A549 (cell line): ENCODE measurements at regions not wholly inside any gene's neighbourhood (a gene's known extent, or its start where the extent isn't known, plus 50 kb on each side); places are given as distances from the start of the nearest gene placed in this dataset.
"Not testable (repeated sequence)": the region's sequence is repeated elsewhere in the genome, so short reads cannot be mapped to it uniquely, and the experiment has no call there.

Experiments used
- ATAC-seq, 2 experiments: fragments of 200-7000 bp in 1 of 2; fragments of >200 bp in 1 of 2; cut with Nextera tagmentation in 1 of 2; cut with Tn5 transposase in 1 of 2; 3 replicates each; pipeline versions ENCODE4 v1.8.0 to v1.9.1; 2018 to 2020; ENCODE audit warnings: mild to moderate bottlenecking in 1 of 2, moderate library complexity in 1 of 2
- CTCF ChIA-PET: fragments of 300-600 bp; sonication (Branson Sonifier 250); formaldehyde crosslinking; extraction: SDS; loops from one replicate; lab custom pipeline; 2021; ENCODE audit warnings: antibody characterized with exemption, inconsistent platforms; lab: Yijun Ruan, JAX
- POLR2A ChIA-PET: fragments of 350-600 bp; formaldehyde crosslinking; extraction: SDS; loops from one replicate; lab custom pipeline; 2021; ENCODE audit warnings: antibody characterized with exemption, inconsistent platforms; lab: Yijun Ruan, JAX
- DNase-seq, 2 experiments: peaks; one replicate each; pipeline versions ENCODE4 v3.0.0 to v3.0.0-alpha.2; 2011 to 2016; ENCODE audit warnings: low read depth in 1 of 2, low spot score in 1 of 2
- FAIRE-seq: peaks from 2 replicates; lab custom pipeline; 2011; peaks lifted over from hg19 to GRCh38; lab: Jason Lieb, UNC
- H3K27ac ChIP-seq, 2 experiments: fragments of >200 bp; sonication (Bioruptor Twin); formaldehyde crosslinking; 3 replicates each; pipeline ENCODE4 v1.5.1; 2016 to 2017
- H3K4me1 ChIP-seq: fragments of >200 bp; sonication (Bioruptor Twin); formaldehyde crosslinking; 3 replicates; pipeline ENCODE4 v1.6.1; 2016
- H3K4me2 ChIP-seq: fragments of >200 bp; sonication (Bioruptor Twin); formaldehyde crosslinking; 3 replicates; pipeline ENCODE4 v1.6.1; 2016
- H3K4me3 ChIP-seq: fragments of >200 bp; sonication (Bioruptor Twin); formaldehyde crosslinking; 3 replicates; pipeline ENCODE4 v1.5.1; 2016
- H3K9me3 ChIP-seq: fragments of >200 bp; sonication (Bioruptor Twin); formaldehyde crosslinking; 3 replicates; pipeline ENCODE4 v1.6.1; 2016
- ATOH8 ChIP-seq: fragments of 250-450 bp; sonication (Bioruptor Pico); IDR thresholded peaks from 2 replicates; pipeline ENCODE4 v1.5.0; 2020; ENCODE audit warnings: low read depth, mild to moderate bottlenecking, moderate library complexity
- BCL3 ChIP-seq: fragments of >200 bp; sonication (Bioruptor Twin); formaldehyde crosslinking; IDR thresholded peaks from 3 replicates; pipeline ENCODE4 v1.6.1; 2016
- BHLHE40 ChIP-seq: IDR thresholded peaks from 2 replicates; pipeline ENCODE4 v1.6.1; 2012; ENCODE audit warnings: low read depth, low read length, inconsistent platforms
- CBX8 ChIP-seq: fragments of 200-600 bp; sonication (generic); IDR thresholded peaks from 2 replicates; pipeline ENCODE4 v1.6.1; 2016
- E2F6 ChIP-seq: IDR thresholded peaks from 2 replicates; pipeline ENCODE4 v1.6.1; 2012; ENCODE audit warnings: low read depth, borderline replicate concordance
- FOSL2 ChIP-seq, 2 experiments: fragments of 450-650 bp in 1 of 2; fragments of >200 bp in 1 of 2; sonication (Bioruptor Twin) in 1 of 2; formaldehyde crosslinking; IDR thresholded peaks; 2 replicates each; pipeline versions ENCODE4 v1.5.0 to v1.6.1; 2016 to 2020; ENCODE audit warnings: mild to moderate bottlenecking in 1 of 2, moderate library complexity in 1 of 2
- GATA3 ChIP-seq: IDR thresholded peaks from 2 replicates; pipeline ENCODE4 v1.6.1; 2012; ENCODE audit warnings: borderline replicate concordance
- HDAC2 ChIP-seq: fragments of 200-600 bp; sonication (generic); IDR thresholded peaks from 2 replicates; pipeline ENCODE4 v1.6.1; 2016
- HOXA7 ChIP-seq: fragments of 250-450 bp; sonication (Bioruptor Pico); IDR thresholded peaks from 2 replicates; pipeline ENCODE4 v1.5.0; 2020; ENCODE audit warnings: mild to moderate bottlenecking, moderate library complexity
- KDM1A ChIP-seq: fragments of 200-600 bp; sonication (generic); IDR thresholded peaks from 2 replicates; pipeline ENCODE4 v1.6.1; 2016; ENCODE audit warnings: low read depth, mild to moderate bottlenecking
- POLR2AphosphoS2 ChIP-seq: conservative IDR thresholded peaks from 2 replicates; pipeline ENCODE4 v1.6.1; 2012; ENCODE audit warnings: low read length, improper control_type of control experiment, inconsistent platforms
- RAD21 ChIP-seq, 2 experiments: fragments of >200 bp in 1 of 2; sonication (Bioruptor Twin) in 1 of 2; formaldehyde crosslinking in 1 of 2; IDR thresholded peaks in 1 of 2; conservative IDR thresholded peaks in 1 of 2; 2 replicates in 1 of 2; 3 replicates in 1 of 2; pipeline ENCODE4 v1.6.1; 2012 to 2018; ENCODE audit warnings: inconsistent platforms in 1 of 2
- RARB ChIP-seq: fragments of 250-450 bp; sonication (Bioruptor Pico); IDR thresholded peaks from 2 replicates; pipeline ENCODE4 v1.8.0; 2021; ENCODE audit warnings: mild to moderate bottlenecking, moderate library complexity
- REST ChIP-seq: fragments of 200-600 bp; sonication (generic); IDR thresholded peaks from 2 replicates; pipeline ENCODE4 v1.6.1; 2016; ENCODE audit warnings: antibody characterized with exemption, mild to moderate bottlenecking, moderate library complexity
- RNF2 ChIP-seq: fragments of 200-600 bp; sonication (generic); IDR thresholded peaks from 2 replicates; pipeline ENCODE4 v1.6.1; 2016; ENCODE audit warnings: low read depth, mild to moderate bottlenecking, antibody characterized with exemption, moderate library complexity, borderline replicate concordance
- SMC3 ChIP-seq: fragments of >200 bp; sonication (Bioruptor Twin); formaldehyde crosslinking; IDR thresholded peaks from 3 replicates; pipeline ENCODE4 v1.6.1; 2018; ENCODE audit warnings: inconsistent platforms
- SREBF2 ChIP-seq: fragments of 450-650 bp; IDR thresholded peaks from 2 replicates; pipeline ENCODE4 v1.6.1; 2014; ENCODE audit warnings: mild to moderate bottlenecking, moderate library complexity
- TFCP2L1 ChIP-seq: fragments of 250-450 bp; sonication (Bioruptor Pico); IDR thresholded peaks from 2 replicates; pipeline ENCODE4 v1.5.0; 2021; ENCODE audit warnings: mild to moderate bottlenecking
- USF2 ChIP-seq: fragments of 450-650 bp; IDR thresholded peaks from 2 replicates; pipeline ENCODE4 v1.6.1; 2014; ENCODE audit warnings: antibody characterized with exemption
- WGBS: methylation state at CpG from one replicate; pipeline ENCODE4 v1.1.6; 2017; ENCODE audit errors: missing lambda C conversion rate; 5-methylcytosine and 5-hydroxymethylcytosine counted together

- DNase-seq (peak; percentile 15 to 56), ATAC-seq (peak; percentile 78 to 89), FAIRE-seq (no peak)
- Histone ChIP-seq H3K4me3 (no peak overlapping the region), H3K4me2 (peak overlapping the region; percentile 42; the same call in 2 of the 3 replicates), H3K4me1 (peaks cover 10% of the 10 kb centered on the region), H3K27ac (peak overlapping the region in 1 of 2 experiments; percentile 52; a peak in 1 of 6 replicates), H3K9me3 (no peaks in the 10 kb centered on the region)
- TF ChIP-seq FOSL2 (IDR thresholded peaks at IDR 0.05) = no peak
- TF ChIP-seq FOSL2 (CRISPR knock-in tag; IDR thresholded peaks at IDR 0.05) = peak; percentile 71
- TF ChIP-seq POLR2AphosphoS2 = no peak
- ChIA-PET CTCF (interaction anchor here (1.2 kb wide), 1 partner anchor 30 kb away, joined by 3 read pairs; no protein-coding TSS in a partner anchor), POLR2A (no interaction called here)
- WGBS = 59% methylated on average over 3 of the region's 3 CpGs
Measured at GRCh38 chr1:197838836-197839235, 63.6 kb upstream of the DENND1B start.

- ATAC-seq (0 out of 6 replicates have a peak, but pooled peaks of 1 of the 2 experiments have one; percentile 39), DNase-seq (no peak), FAIRE-seq (no peak)
- no peak overlapping the region for H3K4me3 ChIP-seq
- no peak overlapping the region for H3K27ac ChIP-seq
- TF ChIP-seq SREBF2 (no peak), SMC3 (no peak), CBX8 (no peak), RNF2 (no peak), BCL3 (no peak), BHLHE40 (no peak), ATOH8 (CRISPR knock-in tag) (no peak)
- H3K4me2 ChIP-seq = no peak overlapping the region; the same call in 2 of the 3 replicates
- ChIA-PET POLR2A (no interaction called here), CTCF (no interaction called here)
- H3K9me3 ChIP-seq = no peaks in the 10 kb centered on the region
- WGBS = 17% methylated on average over 1 of the region's 1 CpG
- H3K4me1 ChIP-seq = peaks cover 10% of the 10 kb centered on the region
Measured at GRCh38 chr1:197837911-197838310, 62.6 kb upstream of the DENND1B start.

GRCh38 chr1:197836356-197836755 lies 61.1 kb upstream of the DENND1B start:
- ATAC-seq, CTCF ChIA-PET, DNase-seq: not testable (repeated sequence)

GRCh38 chr1:197829011-197829410 lies 53.7 kb upstream of the DENND1B start:
- H3K4me2 ChIP-seq, FAIRE-seq, H3K4me3 ChIP-seq, CTCF ChIA-PET, H3K27ac ChIP-seq, ATAC-seq, DNase-seq, POLR2A ChIA-PET, H3K9me3 ChIP-seq, H3K4me1 ChIP-seq: not testable (repeated sequence)
- 8% methylated on average over 1 of the region's 1 CpG for WGBS

More at GRCh38 chr1:197836356-197836755, 61.1 kb upstream of the DENND1B start:
- H3K9me3 ChIP-seq, FAIRE-seq, H3K4me2 ChIP-seq, H3K27ac ChIP-seq, H3K4me3 ChIP-seq, POLR2A ChIA-PET: not testable (repeated sequence)
- H3K4me1 ChIP-seq = peaks cover 10% of the 10 kb centered on the region
- WGBS = 47% methylated on average over 1 of the region's 1 CpG

- FAIRE-seq (no peak), ATAC-seq (no peak), DNase-seq (no peak)
- Histone ChIP-seq H3K27ac (no peak overlapping the region), H3K9me3 (no peaks in the 10 kb centered on the region), H3K4me2 (no peak overlapping the region), H3K4me1 (no peaks in the 10 kb centered on the region), H3K4me3 (no peak overlapping the region)
- CTCF ChIA-PET = interaction anchor here (0.8 to 1.0 kb wide), 2 partner anchors 24 to 43 kb away, joined by 3 to 4 read pairs; no protein-coding TSS in a partner anchor
- TF ChIP-seq KDM1A (no peak), USF2 (no peak), HOXA7 (CRISPR knock-in tag) (no peak), TFCP2L1 (CRISPR knock-in tag) (no peak), RARB (no peak), GATA3 (no peak), RAD21 (conservative IDR thresholded peaks at IDR 0.05 in 1 of 2, IDR thresholded peaks at IDR 0.05 in 1 of 2) (no peak), E2F6 (no peak), HDAC2 (no peak), REST (no peak)
- POLR2A ChIA-PET = no interaction called here
- 52% methylated on average over 1 of the region's 1 CpG for WGBS
Measured at GRCh38 chr1:197825541-197825940, 50.3 kb upstream of the DENND1B start.
